ENCODE measurements at regions not wholly inside any gene's neighbourhood (a gene's known extent, or its start where the extent isn't known, plus 50 kb on each side); places are given as distances from the start of the nearest gene placed in this dataset.

DNA sequence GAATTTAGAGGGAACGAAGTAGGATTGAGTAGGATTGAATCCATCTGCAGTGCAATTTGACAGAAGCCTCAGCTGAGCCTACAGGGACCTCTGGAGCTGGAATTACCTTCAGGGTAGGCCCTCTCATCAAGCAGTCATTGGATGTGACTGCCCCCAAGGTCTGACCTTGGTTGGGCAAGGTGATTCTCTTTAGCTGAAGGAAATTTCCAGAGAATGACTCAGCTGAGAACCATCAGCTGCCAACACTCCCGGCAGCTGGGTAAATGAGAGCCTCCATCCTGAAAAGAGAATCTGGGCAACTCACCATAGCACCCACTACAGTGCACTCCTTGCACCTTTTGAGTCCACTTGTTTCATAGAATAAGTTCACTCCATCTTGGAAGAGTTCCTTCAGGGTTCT lies 113.5 kb upstream of the MED13 start:
- H3K27ac ChIP-seq, result no peak overlapping the region
- ATAC-seq (no peak), DNase-seq (no peak)
- no peak for TF ChIP-seq CTCF (IDR thresholded peaks at IDR 0.05)
- H3K36me3 ChIP-seq, result no peaks in the 10 kb centered on the region
- WGBS, 2 donors, result 85 to 86% methylated on average over 2 of the region's 2 CpGs
- no peak overlapping the region for H3K4me3 ChIP-seq
- intact Hi-C loops (cut with DNase I), result no loop called here
- H3K27me3 ChIP-seq, result no peaks in the 10 kb centered on the region
- H3K9me3 ChIP-seq, result peaks cover 0 to 20% (median 11%) of the 10 kb centered on the region in 11 donors
- no peaks in the 10 kb centered on the region for H3K4me1 ChIP-seq

GRCh38 chr17:62172492-62173291 lies 107.6 kb upstream of the MED13 start:
- Histone ChIP-seq H3K27ac (no peak overlapping the region), H3K36me3 (no peaks in the 10 kb centered on the region), H3K4me3 (no peak overlapping the region), H3K4me1 (peaks cover 0 to 7% (median 0%) of the 10 kb centered on the region in 9 donors), H3K27me3 (peaks cover 0 to 7% (median 0%) of the 10 kb centered on the region in 7 donors), H3K9me3 (no peaks in the 10 kb centered on the region)
- no peak for ATAC-seq
- TF ChIP-seq CTCF (IDR thresholded peaks at IDR 0.05), result no peak
- intact Hi-C loops (cut with DNase I), result no loop called here
- 85 to 88% methylated on average over 18 of the region's 18 CpGs for WGBS, 2 donors
- DNase-seq, result no peak

DNA sequence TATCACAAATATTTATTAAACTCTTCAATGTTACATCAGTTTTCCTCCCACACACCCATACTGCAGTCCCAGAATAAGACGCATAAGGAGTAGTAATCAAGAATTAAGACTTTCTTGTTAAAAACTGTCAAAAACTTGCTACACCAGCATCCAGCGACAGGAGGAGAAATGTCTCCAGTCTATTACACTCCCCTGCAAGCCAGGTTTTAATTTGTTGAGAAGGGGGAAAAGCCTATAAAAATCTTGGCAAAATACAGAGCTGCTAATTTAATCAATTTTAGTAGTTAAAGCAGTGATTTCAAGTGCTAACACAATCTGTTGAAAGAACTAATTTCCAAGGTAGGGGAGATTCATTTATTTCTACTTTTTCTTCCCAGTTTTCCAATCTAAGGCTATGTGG lies 102.0 kb upstream of the MED13 start:
- 78 to 88% methylated on average over 2 of the region's 2 CpGs for WGBS, 2 donors
- DNase-seq (no peak), ATAC-seq (no peak)
- Histone ChIP-seq H3K4me1 (peaks cover 0 to 7% (median 0%) of the 10 kb centered on the region in 9 donors), H3K4me3 (no peak overlapping the region), H3K9me3 (no peaks in the 10 kb centered on the region), H3K27ac (no peak overlapping the region), H3K27me3 (peaks cover 0 to 16% (median 0%) of the 10 kb centered on the region in 7 donors), H3K36me3 (no peaks in the 10 kb centered on the region)
- intact Hi-C loops (cut with DNase I), result no loop called here
- TF ChIP-seq CTCF (IDR thresholded peaks at IDR 0.05), result no peak

GRCh38 chr17:62164747-62165722 lies 100.0 kb upstream of the MED13 start:
- no peak overlapping the region for H3K27ac ChIP-seq
- peaks cover 0 to 16% (median 0%) of the 10 kb centered on the region in 7 donors for H3K27me3 ChIP-seq
- H3K4me1 ChIP-seq, result no peaks in the 10 kb centered on the region
- no peaks in the 10 kb centered on the region for H3K36me3 ChIP-seq
- H3K9me3 ChIP-seq, result no peaks in the 10 kb centered on the region
- intact Hi-C loops (cut with DNase I), result no loop called here
- DNase-seq (no peak), ATAC-seq (no peak)
- WGBS, 2 donors, result 50 to 60% methylated on average over 3 of the region's 3 CpGs
- no peak for TF ChIP-seq CTCF (IDR thresholded peaks at IDR 0.05)
- H3K4me3 ChIP-seq, result no peak overlapping the region
